Effector CD4-positive, alpha-beta T cell (primary cell): ENCODE measurements at regions not wholly inside any gene's neighbourhood (a gene's known extent, or its start where the extent isn't known, plus 50 kb on each side); places are given as distances from the start of the nearest gene placed in this dataset.

Source experiments
- DNase-seq: peaks from one replicate; pipeline ENCODE4 v3.0.0-alpha.2; 2020

DNA sequence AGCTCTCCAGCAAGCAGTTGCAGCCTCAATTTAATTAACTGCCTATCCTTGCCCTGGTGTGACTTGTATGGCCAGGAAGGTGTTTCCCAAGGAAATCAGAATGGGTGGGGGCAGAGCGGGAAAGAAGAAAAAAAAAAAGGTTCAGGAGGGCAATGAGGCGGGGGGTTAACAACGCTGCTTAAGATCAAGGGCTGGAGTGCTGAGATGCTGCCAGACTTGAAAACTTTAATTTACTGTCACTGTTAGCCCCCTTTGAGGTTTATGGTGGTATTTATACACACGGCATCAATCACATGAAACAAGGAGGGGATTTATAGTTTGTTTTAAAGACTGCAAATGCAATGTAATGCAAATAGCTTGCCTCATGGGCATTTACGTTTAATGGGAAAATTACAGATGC lies 319.4 kb upstream of the NR2F2 start:
- no peak for DNase-seq

DNA sequence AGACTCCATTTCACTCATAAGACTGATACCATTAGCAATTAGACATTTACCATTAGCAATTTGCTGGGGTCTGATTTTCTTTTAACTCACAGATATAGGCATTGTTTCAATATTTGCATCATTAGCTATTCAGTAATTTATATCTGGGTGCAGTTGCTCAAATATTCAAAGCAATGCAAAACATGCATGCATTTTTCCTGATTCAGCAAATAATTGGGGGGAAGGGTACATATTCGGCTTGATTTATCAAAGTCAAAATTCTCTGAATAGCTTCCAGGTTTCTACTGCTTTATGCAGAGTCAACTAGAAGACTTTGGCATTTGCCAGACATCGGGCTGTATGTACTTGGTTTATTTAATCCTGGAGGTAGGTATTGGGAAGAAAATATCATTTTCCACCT lies 315.6 kb upstream of the NR2F2 start:
- DNase-seq: no peak

DNA sequence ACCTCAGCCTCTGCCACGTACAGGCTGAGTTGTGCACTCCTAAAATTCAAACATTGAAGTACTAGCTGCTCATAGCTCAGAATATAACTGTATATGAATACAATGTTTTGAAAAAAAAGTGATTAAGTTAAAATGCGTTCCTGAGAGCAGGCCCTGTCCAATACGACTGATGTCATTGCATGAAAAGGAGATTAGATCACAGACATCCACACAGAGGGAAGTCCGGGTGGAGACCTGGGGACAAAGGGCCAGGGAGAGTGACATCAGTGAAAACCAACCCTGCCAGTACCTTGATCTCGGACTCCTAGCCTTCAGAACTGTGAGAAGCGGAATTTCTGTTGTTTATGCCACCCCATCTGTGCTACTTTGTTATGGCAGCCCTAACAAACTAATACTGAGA lies 311.4 kb upstream of the NR2F2 start:
- no peak for DNase-seq

DNA sequence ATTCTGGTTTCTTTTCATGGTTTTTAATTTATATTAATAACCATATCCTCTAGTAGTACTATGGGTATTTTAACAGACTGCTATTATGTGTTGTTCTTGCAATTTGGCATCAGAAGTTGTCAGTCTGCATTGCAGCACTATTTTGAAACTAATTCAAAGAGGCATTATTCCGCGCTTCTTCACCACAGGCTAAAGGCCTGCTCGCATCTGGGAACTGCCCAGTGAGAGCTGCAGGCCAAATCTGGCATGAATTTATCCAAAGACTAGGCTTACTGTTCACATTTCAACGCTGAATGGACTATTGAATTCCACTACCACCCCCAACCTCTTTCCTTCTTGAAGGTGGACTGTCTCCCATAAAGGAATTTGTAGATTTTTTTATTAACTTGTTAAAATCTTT lies 310.4 kb upstream of the NR2F2 start:
- DNase-seq: no peak

DNA sequence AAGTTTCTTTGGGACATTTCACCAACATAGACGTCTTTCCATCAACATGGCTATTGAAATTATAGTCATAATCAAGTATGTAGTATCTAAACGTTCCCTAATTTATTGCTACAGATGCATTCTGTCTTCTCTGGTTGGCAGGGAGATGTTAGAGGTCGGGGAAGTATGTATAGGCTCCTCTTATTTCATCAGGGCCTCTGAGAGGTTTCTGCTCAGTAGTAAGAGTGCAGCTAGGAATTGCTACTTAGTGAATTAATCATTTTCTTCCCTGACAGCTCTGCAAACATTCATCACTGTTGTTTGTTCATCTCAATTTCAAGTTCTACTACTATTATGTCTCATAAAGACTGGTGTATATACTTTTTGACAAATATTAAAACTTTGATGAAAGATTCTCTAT lies 309.7 kb upstream of the NR2F2 start:
- no peak for DNase-seq

DNA sequence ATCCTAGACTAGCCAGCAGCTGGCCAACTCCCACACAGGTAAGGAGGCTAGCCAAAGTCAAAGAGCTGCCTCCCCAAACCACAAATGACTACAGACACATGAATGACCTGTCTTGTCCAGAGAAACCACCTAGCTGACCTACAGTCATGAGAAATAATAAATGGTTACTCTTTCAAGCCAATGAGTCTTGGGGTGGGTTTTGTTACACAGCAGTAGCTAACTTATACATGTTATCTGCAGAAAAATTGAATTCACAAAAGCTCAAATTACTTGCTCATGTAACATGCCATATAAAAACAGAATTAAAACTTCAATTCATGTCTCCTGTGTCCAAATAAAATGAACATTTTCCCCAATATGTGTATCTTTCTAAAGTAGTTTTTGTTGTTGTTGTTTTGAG lies 307.4 kb upstream of the NR2F2 start:
- DNase-seq: no peak

DNA sequence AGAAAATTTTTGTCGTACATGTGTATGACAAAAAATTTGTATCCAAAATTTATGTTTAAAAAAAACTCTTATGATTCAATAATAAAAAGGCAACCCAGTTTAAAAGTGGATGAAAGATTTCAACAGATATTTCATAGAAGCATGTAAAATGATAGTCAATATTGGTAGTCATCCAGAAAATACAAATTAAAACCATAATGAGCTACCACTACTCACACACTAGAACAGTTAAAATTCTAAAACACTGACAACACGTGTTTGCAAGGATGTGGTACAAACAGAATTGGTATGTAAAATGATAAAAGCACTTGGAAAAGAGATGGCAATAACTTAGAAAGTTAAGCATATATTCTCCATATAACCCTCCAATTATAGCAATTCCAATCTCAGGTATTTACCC lies 303.0 kb upstream of the NR2F2 start:
- no peak for DNase-seq

DNA sequence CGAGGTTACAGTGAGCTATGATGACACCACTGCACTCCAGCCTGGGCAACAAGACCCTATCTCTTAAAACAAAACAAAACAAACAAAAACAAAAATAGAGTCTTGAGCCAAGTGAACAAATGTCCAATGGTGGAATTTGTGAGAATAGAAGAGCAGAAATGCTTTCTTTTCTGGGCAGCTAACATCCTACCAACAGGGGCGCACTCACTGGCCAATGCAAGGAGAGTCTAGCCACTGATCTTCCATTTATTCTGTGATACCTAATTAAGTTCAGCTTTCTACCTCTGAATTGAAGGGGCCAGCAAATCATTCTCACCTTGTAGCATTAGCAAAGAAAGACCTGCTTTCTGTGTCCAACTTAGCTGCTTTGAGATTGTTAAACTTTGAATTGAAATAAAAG lies 301.9 kb upstream of the NR2F2 start:
- no peak for DNase-seq

DNA sequence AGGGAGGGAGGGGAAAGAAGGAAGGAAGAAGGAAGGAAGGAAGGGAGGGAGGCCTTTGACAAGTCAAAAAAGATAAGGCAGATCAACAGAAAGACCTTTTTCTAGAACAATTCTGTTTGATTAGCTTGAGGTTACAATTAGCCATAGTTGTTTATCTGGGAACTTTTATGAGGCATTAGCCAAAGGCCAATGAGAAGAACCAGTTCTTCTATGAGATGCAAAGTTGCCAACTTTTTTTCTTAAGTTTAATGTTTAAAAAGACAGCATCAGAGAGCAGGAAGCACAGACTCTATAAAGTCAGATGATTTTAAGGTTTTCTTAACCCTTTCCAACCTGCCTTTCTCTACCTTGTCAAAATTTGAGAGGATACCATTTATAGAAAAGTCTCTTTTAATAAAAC lies 301.3 kb upstream of the NR2F2 start:
- DNase-seq: no peak

DNA sequence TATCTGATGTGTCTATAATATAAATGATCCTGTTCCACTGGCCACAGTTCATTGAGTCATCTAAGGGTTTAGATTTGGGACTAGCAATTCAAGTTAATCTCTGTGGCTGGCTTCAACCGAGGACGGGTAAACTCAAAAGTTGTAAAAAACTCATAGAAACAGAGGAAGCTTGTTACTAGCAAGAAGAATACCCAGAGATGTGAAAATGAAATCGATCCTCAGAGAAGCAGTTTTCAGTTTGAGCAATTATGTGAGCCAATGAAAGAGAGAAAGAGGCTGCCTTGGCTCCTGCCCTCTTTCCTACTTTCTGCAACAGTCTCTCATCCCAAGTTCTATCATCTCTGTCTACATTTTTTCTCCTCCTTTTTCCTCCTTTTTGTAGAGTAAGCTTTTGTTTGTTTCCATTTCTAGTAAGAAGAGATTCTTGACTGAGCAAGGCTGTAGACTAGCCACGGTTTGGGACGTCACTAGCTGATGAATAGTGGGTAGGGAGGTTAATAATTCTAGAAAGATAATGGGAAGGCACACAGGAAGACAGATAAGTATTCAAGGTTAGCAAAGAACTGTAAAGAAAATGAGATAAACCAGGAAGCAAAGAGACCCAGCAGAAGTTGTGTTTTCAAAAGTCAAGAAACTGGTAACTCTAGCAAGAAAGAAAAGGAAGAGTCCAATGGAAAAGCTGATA lies 298.9 kb upstream of the NR2F2 start:
- no peak for DNase-seq

DNA sequence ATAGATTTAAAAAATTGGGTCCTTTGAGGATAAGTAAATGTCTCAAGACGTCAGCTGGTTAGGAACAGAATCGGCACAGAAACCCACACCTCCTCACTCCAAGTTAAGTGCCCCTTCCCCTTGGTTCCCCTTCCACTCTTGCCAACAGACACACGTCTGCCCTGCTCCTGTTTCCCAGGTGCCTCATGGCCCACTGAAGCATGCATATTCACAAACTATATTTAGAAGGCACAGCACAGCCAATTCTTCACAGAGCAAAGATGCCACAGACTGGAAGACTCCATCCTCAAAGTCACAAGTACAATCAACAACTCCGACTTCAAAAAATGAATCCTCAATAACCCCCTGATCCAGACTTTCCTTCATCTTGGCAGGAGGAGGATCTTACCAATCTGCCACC lies 295.4 kb upstream of the NR2F2 start:
- no peak for DNase-seq

DNA sequence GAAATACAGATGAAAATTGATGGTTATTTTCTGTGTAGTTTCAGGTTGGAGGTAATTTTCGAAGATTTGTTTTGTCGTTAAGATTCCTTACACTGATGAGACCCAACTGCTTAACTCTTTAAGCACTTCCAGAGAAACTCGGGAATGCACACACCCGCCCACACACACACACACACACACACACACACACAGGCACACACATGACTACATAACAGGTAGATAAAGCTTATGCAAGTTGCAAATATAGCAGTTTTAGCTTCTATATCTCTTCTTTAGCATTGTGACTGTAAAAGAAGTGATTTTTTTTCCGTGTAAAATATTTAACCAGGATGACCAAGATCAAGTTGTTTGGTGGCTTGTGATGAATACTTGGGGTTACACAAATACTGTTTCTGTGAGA lies 294.9 kb upstream of the NR2F2 start:
- DNase-seq: no peak

DNA sequence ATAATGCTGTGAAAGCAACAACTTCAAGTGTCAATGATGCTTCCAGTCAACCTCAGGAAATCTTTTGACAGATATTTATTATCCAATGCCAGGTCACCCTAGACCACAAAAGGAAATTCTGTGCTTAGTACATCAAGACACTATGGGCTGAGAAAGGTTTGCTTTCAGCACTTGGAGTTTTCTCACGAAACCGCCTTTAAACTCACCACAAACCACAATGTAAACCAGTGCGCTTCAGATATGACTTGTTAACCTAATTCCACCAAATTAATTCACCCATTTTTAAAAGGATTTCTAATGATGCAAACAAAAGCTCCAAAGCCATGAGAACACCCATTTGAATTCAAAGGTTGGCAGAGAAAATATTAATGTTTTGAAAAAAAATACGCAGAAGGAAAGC lies 292.9 kb upstream of the NR2F2 start:
- DNase-seq: no peak

DNA sequence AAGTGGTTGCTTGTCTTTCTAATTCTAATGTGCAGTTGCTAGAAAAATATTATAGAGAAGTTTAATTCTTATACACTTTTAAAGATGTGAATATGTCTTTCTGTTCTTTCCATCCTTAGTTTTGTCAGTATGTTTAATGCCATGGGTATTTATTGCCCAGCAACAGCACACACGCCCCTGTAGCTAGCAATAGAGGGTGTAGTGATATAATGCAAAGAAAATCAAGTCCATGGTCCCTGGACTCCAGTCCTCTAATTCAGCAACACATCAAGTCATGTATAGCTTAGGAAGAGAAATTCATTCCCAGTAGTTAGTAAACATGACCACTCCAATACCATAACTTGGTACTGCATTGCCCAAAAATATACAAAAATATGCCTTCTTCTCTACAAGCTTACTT lies 292.4 kb upstream of the NR2F2 start:
- DNase-seq: no peak

DNA sequence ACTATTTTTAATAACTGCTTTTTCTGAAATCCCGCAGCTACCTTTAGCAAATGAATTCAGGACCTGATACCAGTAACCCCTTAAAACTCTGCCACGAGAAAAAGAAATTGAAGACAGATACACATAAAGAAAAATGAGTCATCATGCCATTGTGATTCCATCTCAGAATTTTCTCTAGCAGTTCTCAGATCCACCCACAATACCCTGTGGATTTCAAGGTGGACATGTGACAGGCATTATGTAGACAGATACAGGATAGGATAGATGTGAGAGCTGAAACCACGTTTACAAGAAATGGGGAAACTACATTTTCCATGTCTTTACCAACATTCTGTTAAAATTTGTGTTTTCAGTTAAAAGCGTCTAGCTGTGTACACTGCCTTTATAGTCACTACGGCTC lies 291.9 kb upstream of the NR2F2 start:
- no peak for DNase-seq

DNA sequence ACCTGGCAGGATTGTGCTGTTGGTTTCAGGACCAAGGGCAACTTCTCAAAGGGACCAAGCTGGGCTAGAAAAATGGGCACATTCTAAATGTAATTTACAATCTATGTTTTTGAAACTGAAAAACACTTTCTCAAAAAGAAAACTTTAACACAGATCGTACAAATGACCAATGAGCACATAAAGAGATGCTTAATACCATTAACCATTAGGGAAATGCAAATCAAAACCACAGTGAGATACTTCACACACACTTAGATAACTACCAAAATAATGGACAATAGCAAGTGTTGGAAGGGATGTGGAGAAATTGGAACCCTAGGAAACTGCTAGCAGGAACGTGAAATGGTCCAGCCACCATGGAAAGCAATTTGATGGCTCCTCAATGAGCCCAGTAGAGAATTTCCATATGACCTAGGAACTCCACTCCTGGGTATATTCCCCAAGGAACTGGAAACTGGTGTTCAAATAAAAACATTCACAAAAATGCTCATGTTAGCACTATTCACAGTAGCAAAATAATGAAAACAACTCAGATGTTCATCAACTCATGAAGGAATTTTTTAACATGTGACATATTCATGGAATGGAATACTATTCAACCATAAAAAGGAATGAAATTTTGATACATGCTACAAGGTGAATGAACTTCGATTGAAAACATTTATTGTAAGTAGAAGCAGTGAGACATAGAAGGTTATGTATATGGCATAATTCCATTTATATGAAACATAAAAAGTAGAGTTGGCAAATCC lies 288.3 kb upstream of the NR2F2 start:
- DNase-seq: no peak

DNA sequence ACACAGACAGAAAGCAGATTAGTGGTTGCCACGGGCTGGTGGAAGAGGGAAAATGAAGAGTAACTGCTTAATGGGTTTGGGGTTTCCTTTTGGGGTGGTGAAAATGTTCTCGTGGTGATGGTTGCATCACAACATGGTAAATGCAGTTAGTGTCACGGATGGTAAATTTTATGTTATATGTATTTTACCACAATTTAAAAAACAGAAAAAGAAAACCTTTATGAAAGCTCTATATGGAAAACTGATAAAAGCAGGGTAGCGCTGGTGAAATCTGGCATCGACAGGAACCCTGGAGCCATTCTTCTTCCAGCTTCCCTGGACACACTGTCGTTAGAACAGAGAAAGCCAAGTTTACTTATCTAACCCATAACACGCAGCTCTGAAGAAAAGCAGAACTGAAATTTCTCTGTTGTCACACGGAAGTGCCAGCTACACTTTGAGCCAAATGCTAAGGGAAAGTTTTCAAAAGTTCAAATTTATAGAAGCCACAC lies 287.7 kb upstream of the NR2F2 start:
- DNase-seq: no peak

DNA sequence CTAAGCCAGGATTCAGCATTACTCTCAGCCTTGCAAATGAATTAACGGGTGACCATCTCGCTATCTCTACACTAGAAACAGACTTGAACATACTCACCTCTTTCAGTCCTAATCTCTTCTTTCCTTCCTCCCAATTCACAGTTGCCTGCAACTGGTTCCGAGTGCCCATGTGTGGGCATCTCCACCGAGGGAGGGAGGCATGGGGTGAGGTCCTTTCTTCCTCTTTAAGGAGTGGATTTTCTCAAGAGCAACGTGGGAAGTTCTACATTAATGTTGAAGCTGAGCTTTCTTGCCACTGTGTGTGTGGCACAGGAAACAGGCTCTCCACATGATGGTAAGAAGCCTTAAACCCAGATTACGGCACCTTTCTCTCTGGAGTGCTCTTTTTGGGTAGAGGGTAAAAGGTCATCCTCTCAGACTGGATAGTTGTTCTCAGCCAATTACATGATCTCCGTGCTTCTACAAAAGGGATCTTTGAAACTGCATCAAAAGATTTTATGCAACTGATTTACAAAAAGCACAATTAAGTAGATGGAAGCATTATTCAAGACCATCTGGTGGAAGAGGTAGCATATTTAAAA lies 286.8 kb upstream of the NR2F2 start:
- DNase-seq: no peak

DNA sequence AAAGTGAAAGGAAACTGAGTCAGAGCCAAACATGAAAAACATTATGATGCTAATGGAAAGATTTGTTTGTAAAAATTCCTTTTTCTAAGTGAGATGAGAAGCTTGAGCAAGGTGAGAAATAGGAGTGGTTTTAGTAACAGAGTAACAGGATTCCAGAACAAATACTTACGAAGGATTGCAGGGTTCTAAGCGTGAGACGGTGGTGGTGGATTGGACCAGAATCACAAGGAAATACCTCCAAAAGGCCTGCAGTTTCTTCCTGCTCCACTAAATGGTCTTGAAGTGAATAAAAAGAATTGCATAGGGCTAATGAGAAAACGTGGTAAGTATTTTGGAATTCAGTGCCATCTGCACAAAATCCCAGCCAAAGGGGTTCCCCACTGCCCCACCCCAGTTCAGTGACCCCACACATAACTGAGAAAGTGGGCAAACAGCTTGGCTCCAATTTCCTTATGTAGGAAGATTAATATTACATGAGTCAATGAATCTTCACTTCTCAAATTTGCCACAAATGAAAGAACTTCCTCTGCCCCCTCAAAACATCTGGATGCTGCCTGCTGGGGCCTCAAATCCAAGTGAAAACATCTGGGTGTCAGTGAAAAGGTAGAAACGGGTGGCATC lies 283.8 kb upstream of the NR2F2 start:
- no peak for DNase-seq

DNA sequence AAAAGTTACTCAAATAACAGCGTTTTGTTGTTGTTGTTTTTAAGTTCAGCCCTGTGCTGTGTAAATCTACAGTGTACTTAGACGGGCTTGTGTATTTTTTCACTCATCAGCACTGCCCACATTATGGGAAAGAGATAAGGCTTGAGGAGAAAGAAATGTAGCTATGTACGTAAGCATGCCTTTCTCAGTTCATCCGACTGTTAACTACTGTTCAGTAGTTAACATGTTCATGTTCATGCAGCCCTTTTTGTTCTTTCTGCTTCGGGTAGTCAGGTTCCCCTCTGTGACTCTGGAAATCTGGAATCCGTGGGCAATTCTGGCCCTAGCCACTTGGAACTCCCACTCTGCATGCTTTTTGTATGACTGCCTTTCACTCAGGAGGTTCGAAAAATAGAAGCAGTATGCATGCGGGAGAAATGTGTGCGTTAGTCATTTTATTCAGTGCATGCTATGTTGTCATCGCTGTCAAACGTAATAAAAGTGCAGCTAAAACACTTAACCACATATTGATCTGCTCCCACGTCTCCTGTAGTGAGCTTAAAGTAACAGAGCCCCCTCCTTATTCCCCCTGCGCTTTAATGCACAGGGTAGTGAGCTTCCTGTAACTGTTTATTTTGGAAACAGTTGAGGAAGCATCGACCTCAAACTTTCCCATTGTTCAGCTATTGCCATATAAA lies 283.1 kb upstream of the NR2F2 start:
- no peak for DNase-seq

DNA sequence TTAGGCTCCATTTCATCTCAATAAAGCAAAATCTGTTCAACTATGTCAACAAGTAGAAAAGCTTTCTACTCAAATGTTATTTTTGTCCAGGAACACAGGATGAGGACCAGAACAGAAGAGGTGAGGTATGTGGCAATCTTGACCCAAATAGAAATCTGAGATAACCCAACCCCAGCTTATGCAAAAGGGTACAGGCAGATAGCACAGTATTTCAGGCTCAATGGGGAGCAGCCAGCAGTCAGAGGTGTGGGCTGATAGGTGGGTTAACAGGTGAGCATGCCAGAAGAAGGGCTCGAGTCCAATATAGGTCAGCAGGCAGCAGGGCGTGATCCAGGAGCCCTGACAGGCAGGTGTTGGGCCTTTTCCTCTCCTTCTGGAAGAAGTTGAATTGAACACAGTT lies 281.2 kb upstream of the NR2F2 start:
- DNase-seq: no peak

DNA sequence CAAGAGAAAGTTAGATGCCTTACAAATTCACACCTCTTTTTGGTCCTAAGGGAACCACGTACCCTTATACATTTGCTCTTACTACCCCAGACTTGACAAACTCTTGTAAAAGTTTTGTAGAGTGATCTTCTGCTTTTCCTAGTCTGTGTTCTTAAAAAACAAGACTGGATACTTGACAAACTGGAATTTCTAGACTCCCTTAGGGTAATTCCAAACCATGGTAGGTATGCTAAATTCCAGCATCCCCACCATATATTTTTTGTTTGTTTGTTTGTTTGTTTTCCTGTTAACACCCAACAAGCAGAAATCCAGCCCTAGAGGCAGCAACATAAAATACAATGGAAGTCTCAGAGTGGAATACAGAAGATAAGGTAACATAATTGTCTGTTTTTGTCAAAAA lies 280.7 kb upstream of the NR2F2 start:
- no peak for DNase-seq

DNA sequence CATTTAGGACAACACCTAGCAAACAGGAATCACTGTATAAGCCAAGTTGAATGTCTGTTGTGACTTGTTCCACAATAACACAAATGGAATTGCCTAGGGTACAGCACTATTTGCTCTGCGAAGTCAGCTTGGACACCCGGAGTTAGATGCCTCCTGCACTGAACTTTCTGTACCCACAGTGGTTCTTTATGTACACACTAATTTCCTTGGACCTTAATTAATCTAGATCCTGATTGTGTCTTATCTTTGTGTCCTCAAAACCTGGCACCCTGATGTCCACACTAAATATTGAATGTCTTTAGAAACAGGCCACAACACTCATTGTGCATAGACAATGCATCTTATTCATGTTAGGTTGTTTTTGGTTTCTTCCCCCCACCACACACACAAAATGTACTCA lies 278.9 kb upstream of the NR2F2 start:
- no peak for DNase-seq
